GM12878 (cell line): ENCODE measurements at regions not wholly inside any gene's neighbourhood (a gene's known extent, or its start where the extent isn't known, plus 50 kb on each side); places are given as distances from the start of the nearest gene placed in this dataset.

Experiments used
- ATAC-seq: fragments of 200-7000 bp; cut with Tn5 transposase; 3 replicates; pipeline ENCODE4 v1.9.1; 2020; ENCODE audit warnings: mild to moderate bottlenecking, moderate library complexity
- BruUV-seq: library from RNA; stranded (reverse); fragments of 400-500 nt; replicated peaks from 2 replicates; lab custom pipeline; 2021; lab: Mats Ljungman, UMichigan
- CTCF ChIA-PET: fragments of 300-600 bp; sonication (Branson Sonifier 250); formaldehyde crosslinking; extraction: SDS; loops from one replicate; lab custom pipeline; 2021; ENCODE audit warnings: inconsistent platforms; lab: Yijun Ruan, JAX
- POLR2A ChIA-PET: fragments of 350-600 bp; formaldehyde crosslinking; extraction: SDS; loops from one replicate; lab custom pipeline; 2021; ENCODE audit warnings: inconsistent platforms; lab: Charles Lee
- RAD21 ChIA-PET: fragments of 300-600 bp; sonication (Branson Sonifier 250); formaldehyde crosslinking; loops from one replicate; lab custom pipeline; 2023; ENCODE audit warnings: antibody characterized with exemption; ENCODE audit not compliant: unreplicated experiment; lab: Charles Lee
- SMC1A ChIA-PET: fragments of 300-600 bp; sonication (Branson Sonifier 250); formaldehyde crosslinking; loops from one replicate; lab custom pipeline; 2023; ENCODE audit not compliant: unreplicated experiment, uncharacterized antibody; lab: Charles Lee
- DNase-seq: peaks from one replicate; pipeline ENCODE4 v3.0.0-alpha.2; 2011; ENCODE audit warnings: low read depth, low spot score
- FAIRE-seq: peaks from 3 replicates; lab custom pipeline; 2011; peaks lifted over from hg19 to GRCh38; lab: Jason Lieb, UNC
- H2AFZ ChIP-seq: 2 replicates; pipeline ENCODE4 v1.6.0; 2011; ENCODE audit warnings: low read depth, low read length, control low read depth; ENCODE audit not compliant: control insufficient read depth
- H3K27ac ChIP-seq: 2 replicates; pipeline ENCODE4 v1.5.1; 2011; ENCODE audit warnings: control low read depth; ENCODE audit not compliant: control insufficient read depth, insufficient read depth
- H3K27me3 ChIP-seq, 2 experiments: replicated peaks in 1 of 2; 2 replicates each; pipeline versions ENCODE4 v1.6.0 to v1.6.1; 2011; ENCODE audit warnings: low read length in 1 of 2; ENCODE audit not compliant: control insufficient read depth in 2 of 2, insufficient read depth in 2 of 2
- H3K36me3 ChIP-seq, 2 experiments: 2 replicates each; pipeline ENCODE4 v1.5.1; 2011; ENCODE audit warnings: low read length in 1 of 2; ENCODE audit not compliant: control insufficient read depth in 2 of 2, insufficient read depth in 2 of 2
- H3K4me1 ChIP-seq: 2 replicates; pipeline ENCODE4 v1.6.1; 2011; ENCODE audit warnings: mild to moderate bottlenecking, low read length, moderate library complexity, mixed read lengths; ENCODE audit not compliant: control insufficient read depth, insufficient read depth
- H3K4me2 ChIP-seq: 2 replicates; pipeline ENCODE4 v1.6.0; 2011; ENCODE audit warnings: control low read depth; ENCODE audit not compliant: control insufficient read depth, insufficient read depth
- H3K4me3 ChIP-seq: fragments of 200-600 bp; sonication (generic); 2 replicates; pipeline ENCODE4 v1.5.1; 2016
- H3K79me2 ChIP-seq: 2 replicates; pipeline ENCODE4 v1.6.0; 2011; ENCODE audit warnings: low read length; ENCODE audit not compliant: control insufficient read depth, insufficient read depth
- H3K9ac ChIP-seq: 2 replicates; pipeline ENCODE4 v1.8.0; 2011; ENCODE audit warnings: low read length, control low read depth, mixed read lengths; ENCODE audit not compliant: control insufficient read depth, insufficient read depth
- H3K9me3 ChIP-seq: replicated peaks from 3 replicates; pipeline ENCODE4 v1.5.1; 2011; ENCODE audit warnings: mild to moderate bottlenecking, low read length; ENCODE audit not compliant: control insufficient read depth, insufficient read depth
- H4K20me1 ChIP-seq: 2 replicates; pipeline ENCODE4 v1.6.0; 2011; ENCODE audit not compliant: control insufficient read depth, insufficient read depth
- CHD2 ChIP-seq: IDR thresholded peaks from 2 replicates; pipeline ENCODE4 v1.6.1; 2011; ENCODE audit warnings: low read depth, low read length, improper control_type of control experiment, borderline replicate concordance
- CREB1 ChIP-seq: IDR thresholded peaks from 2 replicates; pipeline ENCODE4 v1.6.1; 2012; ENCODE audit warnings: low read depth, mild to moderate bottlenecking, inconsistent platforms
- DPF2 ChIP-seq: fragments of 450-650 bp; IDR thresholded peaks from 2 replicates; pipeline ENCODE4 v1.6.1; 2017; ENCODE audit warnings: mild to moderate bottlenecking
- ETV6 ChIP-seq, 2 experiments: fragments of 450-650 bp in 1 of 2; IDR thresholded peaks in 1 of 2; conservative IDR thresholded peaks in 1 of 2; 2 replicates each; pipeline ENCODE4 v1.6.1; 2014; ENCODE audit warnings: antibody characterized with exemption in 1 of 2, borderline replicate concordance in 1 of 2, low read depth in 1 of 2, mild to moderate bottlenecking in 1 of 2, moderate library complexity in 1 of 2
- KLF5 ChIP-seq: fragments of 450-650 bp; IDR thresholded peaks from 2 replicates; pipeline ENCODE4 v1.6.1; 2014; ENCODE audit warnings: mild to moderate bottlenecking; ENCODE audit not compliant: partially characterized antibody
- ZSCAN29 ChIP-seq: fragments of 450-650 bp; IDR thresholded peaks from 2 replicates; pipeline ENCODE4 v1.6.1; 2017; ENCODE audit warnings: mild to moderate bottlenecking, moderate library complexity
- WGBS: methylation state at CpG from one replicate; pipeline ENCODE4 v1.1.6; 2016; ENCODE audit warnings: low lambda C conversion rate; ENCODE audit not compliant: insufficient replicate concordance, insufficient coverage; ENCODE audit errors: missing lambda C conversion rate; 5-methylcytosine and 5-hydroxymethylcytosine counted together
- in situ Hi-C: fragments of 300-500 bp; cut with MboI; formaldehyde crosslinking; loops from 9 replicates; pipeline ENCODE4 v1.14.3; 2018; ENCODE audit warnings: mixed read lengths
- intact Hi-C: fragments of 100-400 bp; cut with micrococcal nuclease; formaldehyde crosslinking; loops from one replicate; pipeline ENCODE4 v1.14.2; 2022; ENCODE audit not compliant: unreplicated experiment

DNA sequence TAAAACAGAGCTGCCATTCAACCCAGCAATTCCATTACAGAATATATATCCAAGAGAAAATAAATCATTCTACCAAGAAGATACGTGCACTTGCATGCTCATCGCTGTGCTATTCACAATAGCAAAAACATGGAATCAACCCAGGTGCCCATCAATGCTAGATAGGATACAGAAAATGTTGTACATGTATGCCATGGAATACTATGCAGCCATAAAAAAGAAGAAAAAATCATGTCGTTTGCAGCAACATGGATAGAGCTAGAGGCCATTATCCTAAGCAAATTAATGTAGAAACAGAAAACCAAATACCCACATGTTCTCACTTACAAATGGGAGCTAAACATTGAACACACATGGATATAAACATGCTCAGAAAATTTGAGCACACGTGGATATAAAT lies 633.1 kb upstream of the CITED2 start:
- SMC1A ChIA-PET, result interaction anchor here (0.6 kb wide), 2 partner anchors 11 to 126 kb away, joined by 3 read pairs; no protein-coding TSS in a partner anchor
- Histone ChIP-seq H3K27ac (no peak overlapping the region), H3K4me3 (no peak overlapping the region), H3K9ac (no peak overlapping the region), H2AFZ (no peak overlapping the region), H3K4me1 (no peaks in the 10 kb centered on the region), H3K79me2 (no peaks in the 10 kb centered on the region), H3K27me3 (no peaks in the 10 kb centered on the region), H3K36me3 (no peaks in the 10 kb centered on the region), H3K4me2 (no peak overlapping the region), H4K20me1 (no peaks in the 10 kb centered on the region), H3K9me3 (no peaks in the 10 kb centered on the region)
- POLR2A ChIA-PET, result no interaction called here
- FAIRE-seq (no peak), ATAC-seq (no peak), DNase-seq (no peak)
- no TSS peak for BruUV-seq
- in situ Hi-C loops, result no loop called here
- 52% methylated on average over 4 of the region's 4 CpGs for WGBS
- TF ChIP-seq ETV6 (conservative IDR thresholded peaks at IDR 0.05 in 1 of 2, IDR thresholded peaks at IDR 0.05 in 1 of 2; ENCODE audit: borderline replicate concordance in 1 of 2, low read depth in 1 of 2) (no peak), DPF2 (no peak)
- intact Hi-C loops, result no loop called here
- RAD21 ChIA-PET, result no interaction called here
- CTCF ChIA-PET, result no interaction called here

DNA sequence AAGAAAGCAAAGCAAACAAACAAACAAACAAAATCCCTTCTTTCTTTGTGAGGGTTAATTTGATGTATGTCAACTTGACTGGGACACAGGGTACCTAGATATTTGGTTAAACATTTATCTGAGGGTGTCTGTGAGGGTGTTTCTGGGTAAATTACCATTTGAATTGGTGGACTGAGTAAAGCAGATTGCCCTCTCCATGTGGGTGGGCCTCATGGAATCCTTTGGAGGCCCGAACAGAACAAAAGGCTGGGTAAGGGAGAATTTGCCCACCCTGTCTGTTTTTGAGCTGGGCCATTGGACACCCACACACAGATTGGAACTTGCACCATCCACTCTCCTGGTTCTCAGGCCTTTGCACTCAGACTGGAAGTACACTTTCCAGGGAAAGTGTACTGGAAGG lies 628.8 kb upstream of the CITED2 start:
- no peak overlapping the region for H3K4me3 ChIP-seq
- 0% methylated on average over 1 of the region's 1 CpG for WGBS
- no peaks in the 10 kb centered on the region for H3K36me3 ChIP-seq
- no peaks in the 10 kb centered on the region for H3K4me1 ChIP-seq
- H3K9me3 ChIP-seq, result no peaks in the 10 kb centered on the region
- no peak overlapping the region for H3K27ac ChIP-seq
- no peak for TF ChIP-seq ZSCAN29
- TF ChIP-seq KLF5, result no peak
- no peak for TF ChIP-seq CREB1
- no peak for TF ChIP-seq CHD2
- no peaks in the 10 kb centered on the region for H4K20me1 ChIP-seq
- SMC1A ChIA-PET, result interaction anchor here (0.9 kb wide), 1 partner anchor 13 kb away, joined by 3 read pairs; no protein-coding TSS in a partner anchor
- H3K4me2 ChIP-seq, result no peak overlapping the region
- CTCF ChIA-PET, result no interaction called here
- H3K79me2 ChIP-seq, result no peaks in the 10 kb centered on the region
- no peak overlapping the region for H3K9ac ChIP-seq
- no TSS peak for BruUV-seq
- no peak for ATAC-seq
- in situ Hi-C loops (no loop called here), intact Hi-C loops (no loop called here)
- DNase-seq, result no peak
- FAIRE-seq, result no peak
- H3K27me3 ChIP-seq, result no peaks in the 10 kb centered on the region
- POLR2A ChIA-PET, result no interaction called here
- RAD21 ChIA-PET, result no interaction called here
- no peak overlapping the region for H2AFZ ChIP-seq
